GM12878 (cell line): ENCODE measurements at regions not wholly inside any gene's neighbourhood (a gene's known extent, or its start where the extent isn't known, plus 50 kb on each side); places are given as distances from the start of the nearest gene placed in this dataset.

Experiments used
- ATAC-seq: fragments of 200-7000 bp; cut with Tn5 transposase; 3 replicates; pipeline ENCODE4 v1.9.1; 2020; ENCODE audit warnings: mild to moderate bottlenecking, moderate library complexity
- BruUV-seq: library from RNA; stranded (reverse); fragments of 400-500 nt; replicated peaks from 2 replicates; lab custom pipeline; 2021; lab: Mats Ljungman, UMichigan
- CTCF ChIA-PET: fragments of 300-600 bp; sonication (Branson Sonifier 250); formaldehyde crosslinking; extraction: SDS; loops from one replicate; lab custom pipeline; 2021; ENCODE audit warnings: inconsistent platforms; lab: Yijun Ruan, JAX
- POLR2A ChIA-PET: fragments of 350-600 bp; formaldehyde crosslinking; extraction: SDS; loops from one replicate; lab custom pipeline; 2021; ENCODE audit warnings: inconsistent platforms; lab: Charles Lee
- RAD21 ChIA-PET: fragments of 300-600 bp; sonication (Branson Sonifier 250); formaldehyde crosslinking; loops from one replicate; lab custom pipeline; 2023; ENCODE audit warnings: antibody characterized with exemption; ENCODE audit not compliant: unreplicated experiment; lab: Charles Lee
- SMC1A ChIA-PET: fragments of 300-600 bp; sonication (Branson Sonifier 250); formaldehyde crosslinking; loops from one replicate; lab custom pipeline; 2023; ENCODE audit not compliant: unreplicated experiment, uncharacterized antibody; lab: Charles Lee
- DNase-seq: peaks from one replicate; pipeline ENCODE4 v3.0.0-alpha.2; 2011; ENCODE audit warnings: low read depth, low spot score
- FAIRE-seq: peaks from 3 replicates; lab custom pipeline; 2011; peaks lifted over from hg19 to GRCh38; lab: Jason Lieb, UNC
- H2AFZ ChIP-seq: 2 replicates; pipeline ENCODE4 v1.6.0; 2011; ENCODE audit warnings: low read depth, low read length, control low read depth; ENCODE audit not compliant: control insufficient read depth
- H3K27ac ChIP-seq: 2 replicates; pipeline ENCODE4 v1.5.1; 2011; ENCODE audit warnings: control low read depth; ENCODE audit not compliant: control insufficient read depth, insufficient read depth
- H3K27me3 ChIP-seq, 2 experiments: replicated peaks in 1 of 2; 2 replicates each; pipeline versions ENCODE4 v1.6.0 to v1.6.1; 2011; ENCODE audit warnings: low read length in 1 of 2; ENCODE audit not compliant: control insufficient read depth in 2 of 2, insufficient read depth in 2 of 2
- H3K36me3 ChIP-seq, 2 experiments: 2 replicates each; pipeline ENCODE4 v1.5.1; 2011; ENCODE audit warnings: low read length in 1 of 2; ENCODE audit not compliant: control insufficient read depth in 2 of 2, insufficient read depth in 2 of 2
- H3K4me1 ChIP-seq: 2 replicates; pipeline ENCODE4 v1.6.1; 2011; ENCODE audit warnings: mild to moderate bottlenecking, low read length, moderate library complexity, mixed read lengths; ENCODE audit not compliant: control insufficient read depth, insufficient read depth
- H3K4me2 ChIP-seq: 2 replicates; pipeline ENCODE4 v1.6.0; 2011; ENCODE audit warnings: control low read depth; ENCODE audit not compliant: control insufficient read depth, insufficient read depth
- H3K4me3 ChIP-seq: fragments of 200-600 bp; sonication (generic); 2 replicates; pipeline ENCODE4 v1.5.1; 2016
- H3K79me2 ChIP-seq: 2 replicates; pipeline ENCODE4 v1.6.0; 2011; ENCODE audit warnings: low read length; ENCODE audit not compliant: control insufficient read depth, insufficient read depth
- H3K9ac ChIP-seq: 2 replicates; pipeline ENCODE4 v1.8.0; 2011; ENCODE audit warnings: low read length, control low read depth, mixed read lengths; ENCODE audit not compliant: control insufficient read depth, insufficient read depth
- H3K9me3 ChIP-seq: replicated peaks from 3 replicates; pipeline ENCODE4 v1.5.1; 2011; ENCODE audit warnings: mild to moderate bottlenecking, low read length; ENCODE audit not compliant: control insufficient read depth, insufficient read depth
- H4K20me1 ChIP-seq: 2 replicates; pipeline ENCODE4 v1.6.0; 2011; ENCODE audit not compliant: control insufficient read depth, insufficient read depth
- BCL3 ChIP-seq: IDR thresholded peaks from 2 replicates; pipeline ENCODE4 v1.6.1; 2011; ENCODE audit warnings: borderline replicate concordance, low read depth, mild to moderate bottlenecking, moderate library complexity, low read length; ENCODE audit not compliant: insufficient read depth, poor library complexity, severe bottlenecking
- BHLHE40 ChIP-seq, 2 experiments: fragments of 450-650 bp in 1 of 2; IDR thresholded peaks; 2 replicates each; pipeline ENCODE4 v1.6.1; 2011 to 2017; ENCODE audit warnings: low read depth in 2 of 2, borderline replicate concordance in 1 of 2, improper control_type of control experiment in 1 of 2, low read length in 1 of 2, mild to moderate bottlenecking in 1 of 2
- CEBPB ChIP-seq, 2 experiments: fragments of 150-350 bp in 1 of 2; IDR thresholded peaks; 2 replicates each; pipeline ENCODE4 v1.6.1; 2012 to 2014; ENCODE audit warnings: low read depth in 2 of 2, low read length in 2 of 2, borderline replicate concordance in 1 of 2, inconsistent platforms in 1 of 2
- ETV6 ChIP-seq, 2 experiments: fragments of 450-650 bp in 1 of 2; IDR thresholded peaks in 1 of 2; conservative IDR thresholded peaks in 1 of 2; 2 replicates each; pipeline ENCODE4 v1.6.1; 2014; ENCODE audit warnings: antibody characterized with exemption in 1 of 2, borderline replicate concordance in 1 of 2, low read depth in 1 of 2, mild to moderate bottlenecking in 1 of 2, moderate library complexity in 1 of 2
- IKZF2 ChIP-seq, 2 experiments: fragments of 450-650 bp; IDR thresholded peaks; 2 replicates each; pipeline ENCODE4 v1.6.1; 2017; ENCODE audit warnings: mild to moderate bottlenecking in 2 of 2, moderate library complexity in 2 of 2
- POLR2A ChIP-seq: IDR thresholded peaks from 2 replicates; pipeline ENCODE4 v1.6.1; 2011; ENCODE audit warnings: low read depth, mild to moderate bottlenecking, low read length
- RUNX3 ChIP-seq: IDR thresholded peaks from 2 replicates; pipeline ENCODE4 v1.6.1; 2012; ENCODE audit warnings: low read length, inconsistent platforms
- ZBED1 ChIP-seq: IDR thresholded peaks from 2 replicates; pipeline ENCODE4 v1.6.1; 2016; ENCODE audit warnings: borderline replicate concordance
- ZNF24 ChIP-seq: fragments of 450-650 bp; IDR thresholded peaks from 2 replicates; pipeline ENCODE4 v1.6.1; 2017; ENCODE audit warnings: antibody characterized with exemption, mild to moderate bottlenecking
- ZNF622 ChIP-seq: fragments of 450-650 bp; IDR thresholded peaks from 2 replicates; pipeline ENCODE4 v1.6.1; 2017; ENCODE audit warnings: mild to moderate bottlenecking, inconsistent platforms
- WGBS: methylation state at CpG from one replicate; pipeline ENCODE4 v1.1.6; 2016; ENCODE audit warnings: low lambda C conversion rate; ENCODE audit not compliant: insufficient replicate concordance, insufficient coverage; ENCODE audit errors: missing lambda C conversion rate; 5-methylcytosine and 5-hydroxymethylcytosine counted together
- in situ Hi-C: fragments of 300-500 bp; cut with MboI; formaldehyde crosslinking; loops from 9 replicates; pipeline ENCODE4 v1.14.3; 2018; ENCODE audit warnings: mixed read lengths
- intact Hi-C: fragments of 100-400 bp; cut with micrococcal nuclease; formaldehyde crosslinking; loops from one replicate; pipeline ENCODE4 v1.14.2; 2022; ENCODE audit not compliant: unreplicated experiment

- WGBS: 31% methylated on average over 9 of the region's 9 CpGs
- Histone ChIP-seq H3K27ac (no peak overlapping the region), H3K4me3 (no peak overlapping the region), H3K9me3 (no peaks in the 10 kb centered on the region), H3K27me3 (no peaks in the 10 kb centered on the region; a peak in 2 of 4 replicates), H2AFZ (no peak overlapping the region), H3K4me2 (no peak overlapping the region), H4K20me1 (no peaks in the 10 kb centered on the region), H3K36me3 (no peaks in the 10 kb centered on the region), H3K4me1 (no peaks in the 10 kb centered on the region), H3K79me2 (no peaks in the 10 kb centered on the region), H3K9ac (no peak overlapping the region)
- ChIA-PET RAD21 (no interaction called here), SMC1A (no interaction called here), POLR2A (no interaction called here), CTCF (no interaction called here)
- no peak for TF ChIP-seq ETV6 (conservative IDR thresholded peaks at IDR 0.05 in 1 of 2, IDR thresholded peaks at IDR 0.05 in 1 of 2; ENCODE audit: borderline replicate concordance in 1 of 2, low read depth in 1 of 2)
- TF ChIP-seq ZBED1: no peak
- TF ChIP-seq POLR2A: no peak
- TF ChIP-seq IKZF2 (IDR thresholded peaks at IDR 0.05): no peak
- TF ChIP-seq RUNX3: no peak
- no peak for TF ChIP-seq CEBPB (IDR thresholded peaks at IDR 0.05; ENCODE audit: borderline replicate concordance in 1 of 2, low read depth in 2 of 2, low read length in 2 of 2)
- no peak for TF ChIP-seq BHLHE40 (IDR thresholded peaks at IDR 0.05; ENCODE audit: borderline replicate concordance in 1 of 2, low read depth in 2 of 2, low read length in 1 of 2)
- TF ChIP-seq ZNF24: no peak
- TF ChIP-seq BCL3: no peak
- TF ChIP-seq ZNF622: no peak
- no TSS peak for BruUV-seq
- no peak for DNase-seq
- FAIRE-seq: no peak
- intact Hi-C loops: no loop called here
- in situ Hi-C loops: no loop called here
- ATAC-seq: no peak
These were observed 418.0 kb downstream of the SOX2 start for GRCh38 chr3:182129740-182130139.
